ENCODE measurements at regions not wholly inside any gene's neighbourhood (a gene's known extent, or its start where the extent isn't known, plus 50 kb on each side); places are given as distances from the start of the nearest gene placed in this dataset.

DNA sequence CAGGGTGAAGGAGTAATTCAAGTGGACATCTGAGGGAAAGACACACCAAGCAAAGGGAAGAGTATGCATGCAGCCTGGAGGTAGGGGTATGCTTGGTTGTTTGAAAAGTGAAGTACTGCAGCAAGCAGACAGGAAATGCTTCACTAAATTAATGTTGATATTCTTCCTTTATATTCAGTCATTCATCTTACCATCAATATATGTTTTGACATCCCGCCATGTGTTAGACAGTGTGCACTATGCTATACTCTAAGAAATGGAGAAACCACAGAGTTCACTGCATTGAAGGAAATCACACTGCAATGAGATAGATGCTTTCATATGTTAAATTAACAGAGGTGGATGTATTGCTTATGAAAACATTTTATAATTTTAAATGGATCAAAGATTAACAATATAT, 82.9 kb downstream of the HSPA13 start:
- H3K79me2 ChIP-seq (ENCODE audit: low read length) = no peaks in the 10 kb centered on the region
- H3K9me3 ChIP-seq (ENCODE audit: low read length) = no peaks in the 10 kb centered on the region
- no peak overlapping the region for H2AFZ ChIP-seq (ENCODE audit: low read length)
- H3K36me3 ChIP-seq (ENCODE audit: low read depth, low read length) = no peaks in the 10 kb centered on the region
- H3K27ac ChIP-seq (ENCODE audit: low read length) = no peak overlapping the region
- no peaks in the 10 kb centered on the region for H3K9me2 ChIP-seq (replicated peaks; ENCODE audit: low read length)
- CTCF ChIA-PET = no interaction called here
- H3K9ac ChIP-seq (ENCODE audit: low read length) = no peak overlapping the region
- DNase-seq (no peak), ATAC-seq (no peak)
- H3K4me3 ChIP-seq (ENCODE audit: low read length) = no peak overlapping the region
- BruUV-seq (replicated peaks) = no TSS peak
- POLR2A ChIA-PET (ENCODE audit: unreplicated experiment) = no interaction called here
- intact Hi-C loops (cut with micrococcal nuclease) = no loop called here
- H3K4me2 ChIP-seq (ENCODE audit: low read length) = no peak overlapping the region
- H3K4me1 ChIP-seq (ENCODE audit: insufficient read depth, low read length) = peaks cover 10% of the 10 kb centered on the region; the same call in 1 of the 2 replicates
- no peaks in the 10 kb centered on the region for H4K20me1 ChIP-seq (ENCODE audit: low read length)
- no peaks in the 10 kb centered on the region for H3F3A ChIP-seq (ENCODE audit: low read length, unreplicated experiment)
- TF ChIP-seq, protein P1, sequence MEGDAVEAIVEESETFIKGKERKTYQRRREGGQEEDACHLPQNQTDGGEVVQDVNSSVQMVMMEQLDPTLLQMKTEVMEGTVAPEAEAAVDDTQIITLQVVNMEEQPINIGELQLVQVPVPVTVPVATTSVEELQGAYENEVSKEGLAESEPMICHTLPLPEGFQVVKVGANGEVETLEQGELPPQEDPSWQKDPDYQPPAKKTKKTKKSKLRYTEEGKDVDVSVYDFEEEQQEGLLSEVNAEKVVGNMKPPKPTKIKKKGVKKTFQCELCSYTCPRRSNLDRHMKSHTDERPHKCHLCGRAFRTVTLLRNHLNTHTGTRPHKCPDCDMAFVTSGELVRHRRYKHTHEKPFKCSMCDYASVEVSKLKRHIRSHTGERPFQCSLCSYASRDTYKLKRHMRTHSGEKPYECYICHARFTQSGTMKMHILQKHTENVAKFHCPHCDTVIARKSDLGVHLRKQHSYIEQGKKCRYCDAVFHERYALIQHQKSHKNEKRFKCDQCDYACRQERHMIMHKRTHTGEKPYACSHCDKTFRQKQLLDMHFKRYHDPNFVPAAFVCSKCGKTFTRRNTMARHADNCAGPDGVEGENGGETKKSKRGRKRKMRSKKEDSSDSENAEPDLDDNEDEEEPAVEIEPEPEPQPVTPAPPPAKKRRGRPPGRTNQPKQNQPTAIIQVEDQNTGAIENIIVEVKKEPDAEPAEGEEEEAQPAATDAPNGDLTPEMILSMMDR (conservative IDR thresholded peaks at IDR 0.05; ENCODE audit: low read depth, low read length) = no peak
- TF ChIP-seq EZH2 (IDR thresholded peaks at IDR 0.05; ENCODE audit: low read length, unreplicated experiment) = no peak
- no peak for TF ChIP-seq EZH2phosphoT487 (IDR thresholded peaks at IDR 0.05; ENCODE audit: borderline replicate concordance, low read length)
- no peaks in the 10 kb centered on the region for H3K27me3 ChIP-seq (ENCODE audit: low read length)

DNA sequence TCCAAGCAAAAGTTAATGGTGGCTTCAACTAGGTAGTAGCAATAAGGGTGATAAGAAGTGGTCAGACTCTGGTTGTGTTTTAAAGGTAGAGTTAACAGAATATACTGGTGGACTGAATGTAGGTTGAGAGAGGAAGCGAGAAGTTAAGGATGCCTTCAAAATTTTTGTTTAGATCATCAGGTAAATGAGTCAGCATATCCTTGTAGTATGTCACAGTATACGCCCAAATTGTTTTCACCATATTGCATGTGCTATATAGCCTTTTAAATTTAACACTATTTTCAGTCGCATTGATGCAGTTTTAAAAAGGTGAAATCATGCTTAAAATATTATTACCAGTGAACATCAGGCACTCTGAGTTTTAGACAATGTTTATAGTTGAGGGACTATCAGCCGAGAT, 74.6 kb downstream of the RBM11 start:
- Histone ChIP-seq H3K4me1 (ENCODE audit: insufficient read depth, low read length) (no peaks in the 10 kb centered on the region), H3K4me2 (ENCODE audit: low read length) (no peak overlapping the region), H3K36me3 (ENCODE audit: low read depth, low read length) (no peaks in the 10 kb centered on the region), H3K27me3 (ENCODE audit: low read length) (peaks cover 13% of the 10 kb centered on the region; the same call in 1 of the 2 replicates), H3K9me2 (replicated peaks; ENCODE audit: low read length) (no peaks in the 10 kb centered on the region), H3K9ac (ENCODE audit: low read length) (no peak overlapping the region), H3K79me2 (ENCODE audit: low read length) (no peaks in the 10 kb centered on the region), H3K4me3 (ENCODE audit: low read length) (no peak overlapping the region), H2AFZ (ENCODE audit: low read length) (no peak overlapping the region), H4K20me1 (ENCODE audit: low read length) (no peaks in the 10 kb centered on the region), H3K27ac (ENCODE audit: low read length) (no peak overlapping the region), H3K9me3 (ENCODE audit: low read length) (no peaks in the 10 kb centered on the region), H3F3A (ENCODE audit: low read length, unreplicated experiment) (no peaks in the 10 kb centered on the region)
- BruUV-seq (replicated peaks) = no TSS peak
- ChIA-PET CTCF (no interaction called here), POLR2A (ENCODE audit: unreplicated experiment) (no interaction called here)
- no peak for TF ChIP-seq EZH2phosphoT487 (IDR thresholded peaks at IDR 0.05; ENCODE audit: borderline replicate concordance, low read length)
- TF ChIP-seq, protein P1 (conservative IDR thresholded peaks at IDR 0.05; ENCODE audit: low read depth, low read length) = no peak
- TF ChIP-seq EZH2 (IDR thresholded peaks at IDR 0.05; ENCODE audit: low read length, unreplicated experiment) = no peak
- intact Hi-C loops (cut with micrococcal nuclease) = no loop called here
- ATAC-seq (no peak), DNase-seq (no peak)

DNA sequence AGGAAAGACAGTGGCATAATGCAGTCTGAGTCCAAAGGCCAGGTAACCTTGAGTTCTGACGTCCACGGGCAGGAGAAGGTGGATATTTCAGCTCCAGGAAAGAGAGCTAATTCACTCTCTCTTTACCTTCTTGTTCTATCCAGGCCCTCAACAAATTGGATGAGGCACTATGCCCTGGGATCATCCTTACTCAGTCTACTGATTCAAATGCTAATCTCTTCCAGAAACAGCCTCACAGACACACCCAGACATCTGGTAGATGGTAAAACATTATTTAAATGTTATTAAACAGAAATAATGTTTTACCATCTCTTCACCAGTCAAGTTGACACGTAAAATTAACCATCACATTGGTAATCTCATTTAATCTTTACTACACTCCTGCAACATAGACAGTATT, 73.0 kb downstream of the RBM11 start:
- Histone ChIP-seq H3K79me2 (ENCODE audit: low read length) (no peaks in the 10 kb centered on the region), H3K27me3 (ENCODE audit: low read length) (peaks cover 13% of the 10 kb centered on the region; the same call in 1 of the 2 replicates), H3K4me2 (ENCODE audit: low read length) (no peak overlapping the region), H3F3A (ENCODE audit: low read length, unreplicated experiment) (no peaks in the 10 kb centered on the region), H3K9me2 (replicated peaks; ENCODE audit: low read length) (no peaks in the 10 kb centered on the region), H3K27ac (ENCODE audit: low read length) (no peak overlapping the region), H2AFZ (ENCODE audit: low read length) (no peak overlapping the region), H3K36me3 (ENCODE audit: low read depth, low read length) (no peaks in the 10 kb centered on the region), H3K9ac (ENCODE audit: low read length) (no peak overlapping the region), H3K4me1 (ENCODE audit: insufficient read depth, low read length) (no peaks in the 10 kb centered on the region), H3K9me3 (ENCODE audit: low read length) (no peaks in the 10 kb centered on the region), H3K4me3 (ENCODE audit: low read length) (no peak overlapping the region), H4K20me1 (ENCODE audit: low read length) (no peaks in the 10 kb centered on the region)
- ATAC-seq (no peak), DNase-seq (no peak)
- BruUV-seq (replicated peaks) = no TSS peak
- ChIA-PET POLR2A (ENCODE audit: unreplicated experiment) (no interaction called here), CTCF (no interaction called here)
- TF ChIP-seq, protein P1 (conservative IDR thresholded peaks at IDR 0.05; ENCODE audit: low read depth, low read length) = no peak
- no peak for TF ChIP-seq EZH2phosphoT487 (IDR thresholded peaks at IDR 0.05; ENCODE audit: borderline replicate concordance, low read length)
- no peak for TF ChIP-seq EZH2 (IDR thresholded peaks at IDR 0.05; ENCODE audit: low read length, unreplicated experiment)
- intact Hi-C loops (cut with micrococcal nuclease) = no loop called here

Data from PC-3 (cell line).